Progenitor cell of endocrine pancreas (in vitro differentiated cells): ENCODE measurements at regions not wholly inside any gene's neighbourhood (a gene's known extent, or its start where the extent isn't known, plus 50 kb on each side); places are given as distances from the start of the nearest gene placed in this dataset.

ENCODE experiments used
- DNase-seq: peaks from one replicate; pipeline ENCODE4 v3.0.0; 2021; ENCODE audit warnings: low spot score; ENCODE audit not compliant: unreplicated experiment
- H3K27ac Mint-ChIP-seq: 2 replicates; pipeline ENCODE4 v1.8.0; 2021; ENCODE audit warnings: mild to moderate bottlenecking, moderate library complexity, mixed read lengths
- H3K27me3 Mint-ChIP-seq: 2 replicates; pipeline ENCODE4 v1.8.0; 2021; ENCODE audit warnings: mixed read lengths
- H3K36me3 Mint-ChIP-seq: 2 replicates; pipeline ENCODE4 v1.8.0; 2022; ENCODE audit warnings: mixed read lengths; ENCODE audit not compliant: insufficient read depth
- H3K4me1 Mint-ChIP-seq: 2 replicates; pipeline ENCODE4 v1.8.0; 2021; ENCODE audit warnings: low read depth, mixed read lengths
- H3K4me3 Mint-ChIP-seq: 2 replicates; pipeline ENCODE4 v1.8.0; 2021; ENCODE audit warnings: low read depth, mild to moderate bottlenecking, moderate library complexity, mixed read lengths
- H3K9me3 Mint-ChIP-seq: 2 replicates; pipeline ENCODE4 v1.8.0; 2021; ENCODE audit warnings: low read depth, mixed read lengths
- TF ChIP-seq, protein P1 (sequence below): fragments of 200-600 bp; sonication (generic); IDR thresholded peaks from one replicate; pipeline ENCODE4 v1.5.0; 2021; ENCODE audit warnings: antibody characterized with exemption, mild to moderate bottlenecking; ENCODE audit not compliant: unreplicated experiment

DNA sequence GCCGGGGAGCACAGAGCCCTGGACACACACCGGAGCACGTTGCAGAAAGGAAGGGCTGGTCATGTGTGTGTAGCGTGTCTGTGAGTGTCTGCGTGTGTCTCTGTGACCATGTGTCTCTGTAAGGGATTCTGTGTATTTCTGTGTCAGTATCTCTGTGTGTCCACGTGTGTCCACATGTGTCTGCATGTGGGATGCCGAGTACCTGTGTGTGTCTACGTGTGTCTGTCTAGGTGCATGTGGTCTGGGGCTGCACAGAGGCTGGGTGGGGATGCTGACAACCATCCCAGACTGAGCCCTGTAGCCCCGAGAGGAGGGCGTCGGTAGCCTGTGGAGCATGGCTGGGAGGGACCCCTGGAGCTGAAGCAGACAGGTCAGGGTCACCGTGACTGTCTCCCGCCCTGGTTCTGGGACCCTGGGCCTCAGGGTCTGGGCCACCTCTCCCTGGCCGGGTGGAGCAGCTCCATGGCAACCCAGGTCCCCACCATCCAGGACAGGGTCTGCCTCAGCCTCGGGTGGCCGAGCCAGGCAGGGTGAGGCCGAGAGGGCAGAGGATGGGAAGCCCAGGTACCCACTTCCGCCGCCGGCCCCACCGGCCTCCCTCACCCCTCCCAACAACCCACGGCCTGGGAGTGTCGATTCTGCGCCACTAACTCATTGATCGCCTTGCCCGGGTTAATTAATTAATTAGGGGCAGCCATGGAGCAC, 122.7 kb downstream of the FAM53A start:
- H3K27ac Mint-ChIP-seq, result no peak overlapping the region
- peaks cover 9% of the 10 kb centered on the region for H3K4me1 Mint-ChIP-seq
- no peak for DNase-seq
- no peak overlapping the region for H3K4me3 Mint-ChIP-seq
- no peaks in the 10 kb centered on the region for H3K36me3 Mint-ChIP-seq
- H3K27me3 Mint-ChIP-seq, result peaks cover 6% of the 10 kb centered on the region
- no peaks in the 10 kb centered on the region for H3K9me3 Mint-ChIP-seq
- TF ChIP-seq, protein P1, sequence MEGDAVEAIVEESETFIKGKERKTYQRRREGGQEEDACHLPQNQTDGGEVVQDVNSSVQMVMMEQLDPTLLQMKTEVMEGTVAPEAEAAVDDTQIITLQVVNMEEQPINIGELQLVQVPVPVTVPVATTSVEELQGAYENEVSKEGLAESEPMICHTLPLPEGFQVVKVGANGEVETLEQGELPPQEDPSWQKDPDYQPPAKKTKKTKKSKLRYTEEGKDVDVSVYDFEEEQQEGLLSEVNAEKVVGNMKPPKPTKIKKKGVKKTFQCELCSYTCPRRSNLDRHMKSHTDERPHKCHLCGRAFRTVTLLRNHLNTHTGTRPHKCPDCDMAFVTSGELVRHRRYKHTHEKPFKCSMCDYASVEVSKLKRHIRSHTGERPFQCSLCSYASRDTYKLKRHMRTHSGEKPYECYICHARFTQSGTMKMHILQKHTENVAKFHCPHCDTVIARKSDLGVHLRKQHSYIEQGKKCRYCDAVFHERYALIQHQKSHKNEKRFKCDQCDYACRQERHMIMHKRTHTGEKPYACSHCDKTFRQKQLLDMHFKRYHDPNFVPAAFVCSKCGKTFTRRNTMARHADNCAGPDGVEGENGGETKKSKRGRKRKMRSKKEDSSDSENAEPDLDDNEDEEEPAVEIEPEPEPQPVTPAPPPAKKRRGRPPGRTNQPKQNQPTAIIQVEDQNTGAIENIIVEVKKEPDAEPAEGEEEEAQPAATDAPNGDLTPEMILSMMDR, result no peak

DNA sequence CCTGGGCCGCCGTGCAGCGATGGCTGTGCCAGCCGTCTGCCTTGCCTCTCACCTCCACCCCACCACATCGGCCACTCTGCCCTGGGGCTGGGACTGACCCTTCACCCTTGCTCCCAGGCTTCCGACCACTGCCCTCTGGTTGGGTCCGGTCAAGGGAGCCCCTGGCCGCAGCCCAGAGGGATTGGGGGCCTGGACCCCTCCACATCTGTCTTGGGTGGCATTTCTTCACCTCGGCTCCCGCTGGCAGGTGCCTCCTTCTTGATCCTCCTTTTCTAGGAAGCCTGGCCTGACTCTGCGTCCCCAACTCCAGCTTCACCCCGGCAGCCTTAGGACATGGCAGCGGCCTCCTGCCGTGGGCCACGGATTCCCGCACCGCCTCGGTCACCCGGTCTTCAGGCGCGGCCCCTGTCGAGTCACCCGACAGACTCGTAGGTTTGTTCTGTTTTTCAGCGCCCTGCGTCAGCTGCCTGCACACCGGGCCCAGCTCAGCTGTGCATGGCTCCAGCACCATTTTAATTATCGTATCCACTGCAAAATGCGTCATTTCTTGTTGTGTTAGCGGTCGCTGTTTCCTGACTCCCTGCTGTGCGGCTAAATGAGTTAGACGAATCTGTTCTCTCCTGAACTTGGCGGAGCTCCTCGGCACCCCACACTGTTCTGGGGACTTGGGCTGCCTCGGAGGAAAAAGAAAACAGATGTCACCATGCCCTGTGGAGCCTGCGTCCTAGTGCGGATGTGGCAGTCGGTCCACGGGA, 124.0 kb downstream of the FAM53A start:
- Mint-ChIP-seq H3K27ac (no peak overlapping the region), H3K27me3 (peaks cover 7% of the 10 kb centered on the region), H3K36me3 (no peaks in the 10 kb centered on the region)

DNA sequence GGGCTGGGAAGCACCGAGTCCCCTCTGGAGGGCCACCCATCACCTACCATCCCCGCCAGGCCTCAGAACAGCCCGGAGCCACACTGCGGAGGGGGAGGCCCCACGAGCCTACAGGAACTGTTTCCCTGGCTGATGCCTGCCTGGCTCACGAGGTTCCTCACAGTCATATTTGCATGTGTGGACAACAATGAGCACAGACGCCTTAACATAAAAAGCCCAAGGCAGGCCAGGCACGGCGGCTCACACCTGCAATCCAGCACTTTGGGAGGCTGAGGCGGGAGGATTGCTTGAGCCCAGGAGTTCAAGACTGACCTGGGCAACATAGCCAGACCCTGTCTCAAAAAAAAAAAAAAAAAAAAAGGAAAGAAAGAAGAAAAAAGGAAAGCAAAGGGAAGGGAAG, 125.9 kb downstream of the FAM53A start:
- no peak for DNase-seq
- peaks cover 3% of the 10 kb centered on the region for H3K4me1 Mint-ChIP-seq
- H3K27me3 Mint-ChIP-seq, result peaks cover 9% of the 10 kb centered on the region
- H3K4me3 Mint-ChIP-seq, result no peak overlapping the region
- H3K27ac Mint-ChIP-seq, result no peak overlapping the region
- no peaks in the 10 kb centered on the region for H3K9me3 Mint-ChIP-seq
- TF ChIP-seq, protein P1, result no peak
- no peaks in the 10 kb centered on the region for H3K36me3 Mint-ChIP-seq

More for the DNA sequence above, 124.0 kb downstream of the FAM53A start:
- no peak for DNase-seq
- Mint-ChIP-seq H3K4me3 (no peak overlapping the region), H3K4me1 (peaks cover 9% of the 10 kb centered on the region), H3K9me3 (no peaks in the 10 kb centered on the region)
- TF ChIP-seq, protein P1, result no peak

DNA sequence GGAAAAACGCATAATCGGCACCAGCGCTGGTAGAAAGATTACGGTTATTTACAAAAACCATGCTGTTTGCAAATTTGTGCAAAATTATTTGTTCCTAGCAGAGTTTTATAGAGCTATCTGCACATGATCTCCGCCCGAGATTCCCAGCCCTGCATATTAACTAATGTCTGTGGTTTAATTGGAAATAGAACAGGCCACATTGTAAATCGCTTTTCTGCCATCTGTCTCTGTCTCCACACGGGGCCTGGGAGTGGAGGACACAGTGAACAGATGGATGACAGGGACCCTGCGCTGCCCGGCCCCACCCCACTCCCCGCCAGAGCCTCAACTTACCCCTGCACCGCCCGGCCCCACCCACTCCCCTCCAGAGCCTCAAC, 126.9 kb downstream of the FAM53A start:
- Mint-ChIP-seq H3K4me1 (peaks cover 2% of the 10 kb centered on the region), H3K27ac (no peak overlapping the region), H3K9me3 (no peaks in the 10 kb centered on the region), H3K4me3 (no peak overlapping the region), H3K27me3 (peaks cover 9% of the 10 kb centered on the region), H3K36me3 (no peaks in the 10 kb centered on the region)
- TF ChIP-seq, protein P1, result no peak
- DNase-seq, result no peak

DNA sequence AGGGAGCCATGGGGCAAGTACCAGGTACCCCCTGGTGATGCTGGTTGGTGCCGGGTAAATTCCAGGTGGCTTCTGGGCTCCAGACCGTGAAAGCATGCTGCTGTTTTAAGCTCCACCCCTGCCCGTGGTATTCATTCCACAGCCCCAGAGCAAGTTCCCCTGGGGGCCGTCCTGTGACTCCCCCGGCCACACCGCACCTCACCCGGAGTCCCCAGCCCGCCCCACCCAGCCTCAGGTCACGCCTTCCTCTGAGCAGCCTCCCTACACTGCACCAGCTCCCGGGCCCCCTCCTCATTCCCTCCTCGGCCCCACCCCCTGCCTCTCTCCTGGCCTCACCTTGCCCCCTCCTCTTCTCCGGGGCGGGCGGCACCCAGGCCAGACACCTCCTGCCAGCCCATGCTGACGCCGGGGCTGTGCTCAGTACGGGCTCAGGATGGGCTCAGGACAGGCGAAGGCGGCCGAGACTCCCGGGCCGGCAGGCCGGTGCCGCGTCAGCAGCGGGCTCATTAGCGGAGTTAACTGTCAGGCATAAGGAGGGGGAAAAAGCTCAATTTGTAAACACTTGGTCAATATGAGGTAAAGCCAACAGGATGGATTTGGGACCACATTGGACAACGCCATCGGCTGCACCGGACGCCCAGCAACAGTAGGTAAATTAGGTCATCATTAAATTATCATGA, 127.4 kb downstream of the FAM53A start:
- H3K27me3 Mint-ChIP-seq, result peaks cover 9% of the 10 kb centered on the region
- H3K4me3 Mint-ChIP-seq, result no peak overlapping the region
- no peaks in the 10 kb centered on the region for H3K36me3 Mint-ChIP-seq
- no peak overlapping the region for H3K27ac Mint-ChIP-seq
- no peaks in the 10 kb centered on the region for H3K4me1 Mint-ChIP-seq
- TF ChIP-seq, protein P1, result no peak
- DNase-seq, result no peak
- H3K9me3 Mint-ChIP-seq, result no peaks in the 10 kb centered on the region
